IMR-90 (cell line): ENCODE measurements at regions not wholly inside any gene's neighbourhood (a gene's known extent, or its start where the extent isn't known, plus 50 kb on each side); places are given as distances from the start of the nearest gene placed in this dataset.

Experiments used
- ATAC-seq: fragments of 200-7000 bp; cut with Tn5 transposase; 2 replicates; pipeline ENCODE4 v1.9.1; 2020; ENCODE audit warnings: low read depth, mild to moderate bottlenecking, moderate library complexity
- BruUV-seq: library from RNA; stranded (reverse); fragments of 400-500 nt; replicated peaks from 2 replicates; lab custom pipeline; 2021; lab: Mats Ljungman, UMichigan
- CTCF ChIA-PET: fragments of 300-600 bp; formaldehyde crosslinking; extraction: SDS; loops from one replicate; lab custom pipeline; 2021; ENCODE audit warnings: antibody characterized with exemption; lab: Yijun Ruan, JAX
- POLR2A ChIA-PET: fragments of 300-600 bp; sonication (Branson Sonifier 250); formaldehyde crosslinking; loops from one replicate; lab custom pipeline; 2022; ENCODE audit warnings: antibody characterized with exemption; ENCODE audit not compliant: unreplicated experiment; lab: Charles Lee
- DNase-seq: peaks from one replicate; pipeline ENCODE4 v3.0.0; 2013
- H2AFZ ChIP-seq: replicated peaks from 2 replicates; pipeline ENCODE3; 2013; ENCODE audit warnings: low read length, mild to moderate bottlenecking; ENCODE audit not compliant: poor library complexity
- H2AK5ac ChIP-seq: 2 replicates; pipeline ENCODE4 v1.6.1; 2013; ENCODE audit warnings: low read depth, low read length, inconsistent platforms
- H2AK9ac ChIP-seq: replicated peaks from 2 replicates; pipeline ENCODE3; 2013; ENCODE audit warnings: mild to moderate bottlenecking, low read depth, low read length, moderate library complexity; ENCODE audit not compliant: poor library complexity
- H2BK120ac ChIP-seq: 2 replicates; pipeline ENCODE4 v1.6.1; 2013; ENCODE audit warnings: low read depth, low read length, inconsistent platforms
- H2BK15ac ChIP-seq: 3 replicates; pipeline ENCODE4 v1.6.1; 2013; ENCODE audit warnings: low read depth, low read length, inconsistent platforms
- H2BK20ac ChIP-seq: 2 replicates; pipeline ENCODE4 v1.6.1; 2013; ENCODE audit warnings: low read depth, mild to moderate bottlenecking, inconsistent platforms, low read length, moderate library complexity
- H2BK5ac ChIP-seq: 2 replicates; pipeline ENCODE4 v1.6.1; 2013; ENCODE audit warnings: mild to moderate bottlenecking, low read depth, low read length, inconsistent platforms; ENCODE audit not compliant: poor library complexity, severe bottlenecking
- H3K14ac ChIP-seq: replicated peaks from 2 replicates; pipeline ENCODE4 v1.6.1; 2013; ENCODE audit warnings: low read depth, low read length, inconsistent platforms
- H3K18ac ChIP-seq: 2 replicates; pipeline ENCODE4 v1.6.1; 2013; ENCODE audit warnings: low read depth, low read length, control low read depth
- H3K23ac ChIP-seq: 2 replicates; pipeline ENCODE4 v1.6.1; 2013; ENCODE audit warnings: low read depth, low read length, inconsistent platforms
- H3K27ac ChIP-seq: 2 replicates; pipeline ENCODE4 v1.5.1; 2013; ENCODE audit warnings: mild to moderate bottlenecking, control low read depth, low read length; ENCODE audit not compliant: insufficient read depth
- H3K27me3 ChIP-seq: 2 replicates; pipeline ENCODE4 v1.6.1; 2013; ENCODE audit warnings: low read length; ENCODE audit not compliant: control insufficient read depth, insufficient read depth
- H3K36me3 ChIP-seq: 2 replicates; pipeline ENCODE4 v1.6.1; 2013; ENCODE audit warnings: low read length, mixed read lengths; ENCODE audit not compliant: control insufficient read depth, insufficient read depth
- H3K4ac ChIP-seq: 2 replicates; pipeline ENCODE4 v1.6.1; 2013; ENCODE audit warnings: low read depth, low read length, inconsistent platforms
- H3K4me1 ChIP-seq: 2 replicates; pipeline ENCODE4 v1.6.1; 2013; ENCODE audit warnings: low read length, mixed read lengths; ENCODE audit not compliant: control insufficient read depth, insufficient read depth
- H3K4me2 ChIP-seq: 2 replicates; pipeline ENCODE4 v1.6.1; 2013; ENCODE audit warnings: low read depth, mild to moderate bottlenecking, control low read depth, low read length, moderate library complexity
- H3K4me3 ChIP-seq: 2 replicates; pipeline ENCODE4 v1.5.1; 2013; ENCODE audit warnings: low read depth, mild to moderate bottlenecking, control low read depth, low read length, moderate library complexity; ENCODE audit not compliant: insufficient read depth
- H3K56ac ChIP-seq: 2 replicates; pipeline ENCODE4 v1.6.1; 2013; ENCODE audit warnings: low read length, inconsistent platforms; ENCODE audit not compliant: insufficient read depth; ENCODE audit errors: extremely low read depth
- H3K79me1 ChIP-seq, 2 experiments: 2 replicates each; pipeline ENCODE4 v1.6.1; 2013; ENCODE audit warnings: low read length in 2 of 2, inconsistent platforms in 1 of 2, low read depth in 1 of 2
- H3K9ac ChIP-seq: 2 replicates; pipeline ENCODE4 v1.6.1; 2013; ENCODE audit warnings: low read depth, low read length, control low read depth
- H3K9me1 ChIP-seq: 2 replicates; pipeline ENCODE4 v1.6.1; 2013; ENCODE audit warnings: low read length, inconsistent platforms; ENCODE audit not compliant: insufficient read depth
- H3K9me3 ChIP-seq: 2 replicates; pipeline ENCODE4 v1.6.1; 2013; ENCODE audit warnings: low read length; ENCODE audit not compliant: control insufficient read depth, insufficient read depth
- H4K20me1 ChIP-seq: 2 replicates; pipeline ENCODE4 v1.6.1; 2013; ENCODE audit warnings: low read length, inconsistent platforms; ENCODE audit not compliant: insufficient read depth
- H4K5ac ChIP-seq: 2 replicates; pipeline ENCODE4 v1.6.1; 2013; ENCODE audit warnings: mild to moderate bottlenecking, low read depth, low read length, control low read depth
- H4K8ac ChIP-seq, 2 experiments: 2 replicates each; pipeline ENCODE4 v1.6.1; 2013; ENCODE audit warnings: low read depth in 2 of 2, low read length in 2 of 2, control low read depth in 1 of 2, inconsistent platforms in 1 of 2
- H4K91ac ChIP-seq: 2 replicates; pipeline ENCODE4 v1.6.1; 2013; ENCODE audit warnings: low read depth, low read length, inconsistent platforms; ENCODE audit not compliant: insufficient read depth
- CEBPB ChIP-seq: IDR thresholded peaks from 2 replicates; pipeline ENCODE4 v1.6.1; 2012; ENCODE audit warnings: low read depth, low read length, improper control_type of control experiment
- ELK1 ChIP-seq: fragments of 150-350 bp; IDR thresholded peaks from 2 replicates; pipeline ENCODE4 v1.6.1; 2016; ENCODE audit warnings: low read depth, mild to moderate bottlenecking, low read length, moderate library complexity, borderline replicate concordance
- FOS ChIP-seq: fragments of 150-350 bp; IDR thresholded peaks from 2 replicates; pipeline ENCODE4 v1.6.1; 2016; ENCODE audit warnings: low read depth, low read length
- MXI1 ChIP-seq: IDR thresholded peaks from 2 replicates; pipeline ENCODE4 v1.6.1; 2012; ENCODE audit warnings: low read depth, mild to moderate bottlenecking, low read length, moderate library complexity, borderline replicate concordance
- NFE2L2 ChIP-seq: fragments of 150-350 bp; IDR thresholded peaks from 2 replicates; pipeline ENCODE4 v1.6.1; 2016; ENCODE audit warnings: low read depth, mild to moderate bottlenecking, low read length
- RCOR1 ChIP-seq: IDR thresholded peaks from 2 replicates; pipeline ENCODE4 v1.6.1; 2012; ENCODE audit warnings: mild to moderate bottlenecking, low read length, improper control_type of control experiment; ENCODE audit not compliant: insufficient replicate concordance
- WGBS, 2 experiments: methylation state at CpG; one replicate each; pipeline versions ENCODE4 v1.1.5 to v1.1.7; 2013; ENCODE audit warnings: missing lambda C conversion rate in 2 of 2; ENCODE audit not compliant: insufficient read length in 1 of 2; ENCODE audit errors: extremely low coverage in 2 of 2; 5-methylcytosine and 5-hydroxymethylcytosine counted together
- dilution Hi-C: fragments of 300-500 bp; cut with HindIII; formaldehyde crosslinking; loops from one replicate; pipeline ENCODE4 v1.14.3; 2018; ENCODE audit warnings: low sequenced_read_pairs; ENCODE audit not compliant: unreplicated experiment
- in situ Hi-C: fragments of 300-500 bp; cut with MboI; formaldehyde crosslinking; loops from 3 replicates; pipeline ENCODE4 v1.14.3; 2019; ENCODE audit warnings: low sequenced_read_pairs, inconsistent platforms, mixed read lengths
- intact Hi-C: fragments of 100-400 bp; cut with micrococcal nuclease; formaldehyde crosslinking; loops from 2 replicates; pipeline ENCODE4 v1.10.0; 2022

GRCh38 chr4:3677748-3678070, 88.5 kb upstream of the ADRA2C start:
- Histone ChIP-seq H2AK9ac (no peak overlapping the region), H3K56ac (no peak overlapping the region), H3K4me2 (no peak overlapping the region), H3K14ac (no peak overlapping the region), H3K79me1 (no peaks in the 10 kb centered on the region), H2AK5ac (no peak overlapping the region), H3K4me1 (no peaks in the 10 kb centered on the region), H3K4ac (no peak overlapping the region), H2BK20ac (no peak overlapping the region), H4K8ac (no peak overlapping the region), H2AFZ (no peak overlapping the region), H3K27ac (no peak overlapping the region), H3K9ac (no peak overlapping the region), H3K9me3 (peaks cover 5% of the 10 kb centered on the region), H3K36me3 (no peaks in the 10 kb centered on the region), H2BK15ac (no peak overlapping the region), H3K9me1 (no peaks in the 10 kb centered on the region), H2BK5ac (no peak overlapping the region), H3K23ac (no peak overlapping the region), H3K27me3 (peaks cover 59% of the 10 kb centered on the region), H2BK120ac (no peak overlapping the region), H3K4me3 (no peak overlapping the region), H4K91ac (no peak overlapping the region), H4K20me1 (no peaks in the 10 kb centered on the region), H4K5ac (no peak overlapping the region), H3K18ac (no peak overlapping the region)
- in situ Hi-C loops, result no loop called here
- ATAC-seq (peak; percentile 42; the same call in 1 of the 2 replicates), DNase-seq (no peak)
- no TSS peak for BruUV-seq
- ChIA-PET POLR2A (no interaction called here), CTCF (interaction anchor here (0.7 kb wide), 1 partner anchor 22 kb away, joined by 3 read pairs; no protein-coding TSS in a partner anchor)
- intact Hi-C loops, result no loop called here
- TF ChIP-seq CEBPB, result no peak
- no peak for TF ChIP-seq FOS
- TF ChIP-seq NFE2L2, result no peak
- no peak for TF ChIP-seq RCOR1
- no peak for TF ChIP-seq MXI1
- TF ChIP-seq ELK1, result no peak
- 10% methylated on average over 2 of the region's 7 CpGs; no CpG with 5 or more reads in 1 of the 2 experiments for WGBS, 2 experiments
- dilution Hi-C loops, result no loop called here
